Prostate gland (tissue), 2 donors: ENCODE measurements at regions not wholly inside any gene's neighbourhood (a gene's known extent, or its start where the extent isn't known, plus 50 kb on each side); places are given as distances from the start of the nearest gene placed in this dataset.
"Not testable (repeated sequence)": the region's sequence is repeated elsewhere in the genome, so short reads cannot be mapped to it uniquely, and the experiment has no call there.

Experiments
- POLR2A ChIP-seq: fragments of 450-650 bp; IDR thresholded peaks from one replicate; pipeline ENCODE4 v1.6.1; 2016; ENCODE audit warnings: antibody characterized with exemption, mild to moderate bottlenecking
- TF ChIP-seq, protein P1 (sequence below), 4 experiments: fragments of 200-600 bp in 2 of 4; fragments of 450-650 bp in 2 of 4; sonication (generic) in 2 of 4; IDR thresholded peaks; 1 replicate in 3 of 4; 2 replicates in 1 of 4; pipeline ENCODE4 v1.5.1; 2016 to 2019; ENCODE audit warnings: antibody characterized with exemption in 4 of 4, mild to moderate bottlenecking in 2 of 4, moderate library complexity in 2 of 4

DNA sequence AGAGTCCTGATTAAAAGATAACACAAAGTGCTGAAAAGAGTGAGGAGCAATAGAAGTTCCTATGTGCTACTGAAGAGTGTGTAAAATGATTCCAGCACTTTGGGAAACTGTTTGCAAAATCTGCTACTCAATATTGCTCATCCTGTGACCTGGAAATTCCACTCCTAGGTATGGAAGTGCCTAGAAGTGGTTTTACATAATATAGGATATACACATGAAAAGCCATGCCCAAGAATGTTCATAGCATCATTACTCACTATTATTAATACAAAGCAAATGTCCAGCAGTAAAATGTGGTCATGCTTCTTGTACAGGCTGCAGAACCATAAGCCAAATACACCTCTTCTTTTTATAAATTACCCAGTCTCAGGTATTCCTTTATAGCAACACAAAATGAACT is 53.2 kb upstream of the CNIH3 start:
- TF ChIP-seq, protein P1, sequence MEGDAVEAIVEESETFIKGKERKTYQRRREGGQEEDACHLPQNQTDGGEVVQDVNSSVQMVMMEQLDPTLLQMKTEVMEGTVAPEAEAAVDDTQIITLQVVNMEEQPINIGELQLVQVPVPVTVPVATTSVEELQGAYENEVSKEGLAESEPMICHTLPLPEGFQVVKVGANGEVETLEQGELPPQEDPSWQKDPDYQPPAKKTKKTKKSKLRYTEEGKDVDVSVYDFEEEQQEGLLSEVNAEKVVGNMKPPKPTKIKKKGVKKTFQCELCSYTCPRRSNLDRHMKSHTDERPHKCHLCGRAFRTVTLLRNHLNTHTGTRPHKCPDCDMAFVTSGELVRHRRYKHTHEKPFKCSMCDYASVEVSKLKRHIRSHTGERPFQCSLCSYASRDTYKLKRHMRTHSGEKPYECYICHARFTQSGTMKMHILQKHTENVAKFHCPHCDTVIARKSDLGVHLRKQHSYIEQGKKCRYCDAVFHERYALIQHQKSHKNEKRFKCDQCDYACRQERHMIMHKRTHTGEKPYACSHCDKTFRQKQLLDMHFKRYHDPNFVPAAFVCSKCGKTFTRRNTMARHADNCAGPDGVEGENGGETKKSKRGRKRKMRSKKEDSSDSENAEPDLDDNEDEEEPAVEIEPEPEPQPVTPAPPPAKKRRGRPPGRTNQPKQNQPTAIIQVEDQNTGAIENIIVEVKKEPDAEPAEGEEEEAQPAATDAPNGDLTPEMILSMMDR (IDR thresholded peaks at IDR 0.05) = not testable (repeated sequence)
- TF ChIP-seq POLR2A = not testable (repeated sequence)
